ENCODE measurements at regions not wholly inside any gene's neighbourhood (a gene's known extent, or its start where the extent isn't known, plus 50 kb on each side); places are given as distances from the start of the nearest gene placed in this dataset.

DNA sequence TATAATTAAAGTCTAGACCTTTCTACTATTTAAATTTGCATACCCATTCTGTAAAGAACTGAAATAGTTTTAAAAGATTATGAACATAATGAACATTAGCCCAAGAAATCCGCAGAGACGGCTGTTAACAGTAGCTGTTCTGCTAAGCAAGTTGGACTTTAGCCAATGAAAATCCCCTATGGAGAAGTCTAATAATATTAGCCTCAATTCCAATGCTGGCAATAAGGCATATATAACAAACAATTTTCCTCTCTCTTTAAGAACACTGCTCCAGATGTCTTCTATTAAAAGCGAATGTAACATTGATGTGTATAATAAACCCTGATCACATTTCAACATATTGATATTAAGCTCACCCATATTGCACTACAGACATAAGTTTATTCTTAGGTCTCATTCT, 221.3 kb upstream of the KCTD3 start:
- Mint-ChIP-seq H3K4me3 (ENCODE audit: unreplicated experiment) (no peak overlapping the region), H3K4me1 (ENCODE audit: insufficient read depth, unreplicated experiment) (no peaks in the 10 kb centered on the region), H3K9me3 (ENCODE audit: unreplicated experiment) (no peaks in the 10 kb centered on the region), H3K36me3 (ENCODE audit: insufficient read depth, unreplicated experiment) (no peaks in the 10 kb centered on the region), H3K27me3 (ENCODE audit: insufficient read depth, unreplicated experiment) (no peaks in the 10 kb centered on the region), H3K27ac (ENCODE audit: low read depth, unreplicated experiment) (no peak overlapping the region)
- TF ChIP-seq, protein P1, sequence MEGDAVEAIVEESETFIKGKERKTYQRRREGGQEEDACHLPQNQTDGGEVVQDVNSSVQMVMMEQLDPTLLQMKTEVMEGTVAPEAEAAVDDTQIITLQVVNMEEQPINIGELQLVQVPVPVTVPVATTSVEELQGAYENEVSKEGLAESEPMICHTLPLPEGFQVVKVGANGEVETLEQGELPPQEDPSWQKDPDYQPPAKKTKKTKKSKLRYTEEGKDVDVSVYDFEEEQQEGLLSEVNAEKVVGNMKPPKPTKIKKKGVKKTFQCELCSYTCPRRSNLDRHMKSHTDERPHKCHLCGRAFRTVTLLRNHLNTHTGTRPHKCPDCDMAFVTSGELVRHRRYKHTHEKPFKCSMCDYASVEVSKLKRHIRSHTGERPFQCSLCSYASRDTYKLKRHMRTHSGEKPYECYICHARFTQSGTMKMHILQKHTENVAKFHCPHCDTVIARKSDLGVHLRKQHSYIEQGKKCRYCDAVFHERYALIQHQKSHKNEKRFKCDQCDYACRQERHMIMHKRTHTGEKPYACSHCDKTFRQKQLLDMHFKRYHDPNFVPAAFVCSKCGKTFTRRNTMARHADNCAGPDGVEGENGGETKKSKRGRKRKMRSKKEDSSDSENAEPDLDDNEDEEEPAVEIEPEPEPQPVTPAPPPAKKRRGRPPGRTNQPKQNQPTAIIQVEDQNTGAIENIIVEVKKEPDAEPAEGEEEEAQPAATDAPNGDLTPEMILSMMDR (IDR thresholded peaks at IDR 0.05; ENCODE audit: unreplicated experiment): no peak
- intact Hi-C loops (cut with micrococcal nuclease): loop anchor here (5.0 kb wide), 1 partner anchor 157 kb away; no protein-coding TSS in a partner anchor
- ChIA-PET CTCF (no interaction called here), POLR2A (interaction anchor here (0.6 kb wide), 2 partner anchors 39 to 164 kb away, joined by 3 read pairs; no protein-coding TSS in a partner anchor)
- no TSS peak for BruUV-seq (replicated peaks)
- no peak for DNase-seq (ENCODE audit: unreplicated experiment)

DNA sequence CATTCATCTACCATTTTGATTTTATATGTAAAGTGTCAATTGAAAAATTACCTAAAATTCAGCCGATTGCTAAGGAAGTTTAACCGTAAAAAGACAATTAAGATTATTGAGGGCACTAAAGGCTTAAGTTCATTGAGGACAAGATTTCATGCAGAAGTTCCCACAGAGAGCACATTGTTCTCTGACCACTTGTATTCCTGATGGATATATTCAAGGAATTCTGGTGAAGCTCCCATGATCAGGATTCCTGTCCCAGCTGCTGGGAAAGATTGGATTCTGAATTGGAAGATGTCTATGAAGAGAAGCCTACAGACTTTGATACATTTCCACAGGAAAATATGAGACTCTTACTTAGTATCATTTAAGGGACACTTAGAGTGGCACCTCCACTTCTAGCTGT, 209.2 kb upstream of the KCTD3 start:
- no TSS peak for BruUV-seq (replicated peaks)
- Mint-ChIP-seq H3K27me3 (ENCODE audit: insufficient read depth, unreplicated experiment) (no peaks in the 10 kb centered on the region), H3K36me3 (ENCODE audit: insufficient read depth, unreplicated experiment) (no peaks in the 10 kb centered on the region), H3K27ac (ENCODE audit: low read depth, unreplicated experiment) (no peak overlapping the region), H3K4me3 (ENCODE audit: unreplicated experiment) (no peak overlapping the region), H3K4me1 (ENCODE audit: insufficient read depth, unreplicated experiment) (peaks cover 7% of the 10 kb centered on the region), H3K9me3 (ENCODE audit: unreplicated experiment) (no peaks in the 10 kb centered on the region)
- ChIA-PET POLR2A (interaction anchor here (0.6 kb wide), 1 partner anchor 136 kb away, joined by 3 read pairs; no protein-coding TSS in a partner anchor), CTCF (interaction anchor here (0.6 to 1.2 kb wide), 3 partner anchors 22 to 703 kb away, joined by 3 to 5 read pairs (median 3); no protein-coding TSS in a partner anchor)
- intact Hi-C loops (cut with micrococcal nuclease): no loop called here
- DNase-seq (ENCODE audit: unreplicated experiment): no peak
- TF ChIP-seq, protein P1 (IDR thresholded peaks at IDR 0.05; ENCODE audit: unreplicated experiment): no peak

- POLR2A ChIA-PET: interaction anchor here (0.6 to 1.3 kb wide), 2 partner anchors 10 to 136 kb away, joined by 3 read pairs; no protein-coding TSS in a partner anchor
- Mint-ChIP-seq H3K27ac (ENCODE audit: low read depth, unreplicated experiment) (no peak overlapping the region), H3K4me1 (ENCODE audit: insufficient read depth, unreplicated experiment) (peaks cover 7% of the 10 kb centered on the region), H3K9me3 (ENCODE audit: unreplicated experiment) (no peaks in the 10 kb centered on the region), H3K36me3 (ENCODE audit: insufficient read depth, unreplicated experiment) (no peaks in the 10 kb centered on the region), H3K27me3 (ENCODE audit: insufficient read depth, unreplicated experiment) (no peaks in the 10 kb centered on the region), H3K4me3 (ENCODE audit: unreplicated experiment) (no peak overlapping the region)
- DNase-seq (ENCODE audit: unreplicated experiment): no peak
- TF ChIP-seq, protein P1 (IDR thresholded peaks at IDR 0.05; ENCODE audit: unreplicated experiment): no peak
- intact Hi-C loops (cut with micrococcal nuclease): no loop called here
- BruUV-seq (replicated peaks): no TSS peak
- CTCF ChIA-PET: interaction anchor here (0.6 to 1.2 kb wide), 3 partner anchors 22 to 703 kb away, joined by 3 to 5 read pairs (median 3); no protein-coding TSS in a partner anchor
These were observed 208.7 kb upstream of the KCTD3 start for GRCh38 chr1:215358356-215358755.

- intact Hi-C loops (cut with micrococcal nuclease): no loop called here
- no peaks in the 10 kb centered on the region for H3K36me3 Mint-ChIP-seq (ENCODE audit: insufficient read depth, unreplicated experiment)
- ChIA-PET CTCF (interaction anchor here (0.6 to 1.3 kb wide), 2 partner anchors 12 to 75 kb away, joined by 3 to 4 read pairs; no protein-coding TSS in a partner anchor), POLR2A (no interaction called here)
- TF ChIP-seq, protein P1 (IDR thresholded peaks at IDR 0.05; ENCODE audit: unreplicated experiment): no peak
- no peaks in the 10 kb centered on the region for H3K27me3 Mint-ChIP-seq (ENCODE audit: insufficient read depth, unreplicated experiment)
- no peak overlapping the region for H3K27ac Mint-ChIP-seq (ENCODE audit: low read depth, unreplicated experiment)
- no peak for DNase-seq (ENCODE audit: unreplicated experiment)
- H3K4me3 Mint-ChIP-seq (ENCODE audit: unreplicated experiment): no peak overlapping the region
- no TSS peak for BruUV-seq (replicated peaks)
- no peaks in the 10 kb centered on the region for H3K4me1 Mint-ChIP-seq (ENCODE audit: insufficient read depth, unreplicated experiment)
- peaks cover 7% of the 10 kb centered on the region for H3K9me3 Mint-ChIP-seq (ENCODE audit: unreplicated experiment)
These were observed 207.1 kb upstream of the KCTD3 start for GRCh38 chr1:215360031-215360430.

Data from MCF 10A (cell line).